HepG2 (cell line): ENCODE measurements at regions not wholly inside any gene's neighbourhood (a gene's known extent, or its start where the extent isn't known, plus 50 kb on each side); places are given as distances from the start of the nearest gene placed in this dataset.

Source experiments
- ATF7 ChIP-seq, 2 experiments: fragments of 450-650 bp in 1 of 2; sonication (generic) in 1 of 2; formaldehyde crosslinking in 1 of 2; IDR thresholded peaks; 2 replicates each; pipeline versions ENCODE4 v1.4.0 to v1.6.1; 2016 to 2020; ENCODE audit warnings: antibody characterized with exemption in 1 of 2, mild to moderate bottlenecking in 1 of 2, missing genetic modification reagents in 1 of 2
- NBN ChIP-seq: fragments of 450-650 bp; conservative IDR thresholded peaks from 2 replicates; pipeline ENCODE4 v1.6.1; 2017
- POLR2A ChIP-seq, 2 experiments: IDR thresholded peaks; 2 replicates each; pipeline ENCODE4 v1.6.1; 2011; ENCODE audit warnings: low read depth in 2 of 2, low read length in 2 of 2, mild to moderate bottlenecking in 1 of 2, moderate library complexity in 1 of 2; ENCODE audit not compliant: insufficient read depth in 1 of 2
- RXRA ChIP-seq: sonication (generic); formaldehyde crosslinking; IDR thresholded peaks from 2 replicates; pipeline ENCODE4 v1.5.1; 2020; ENCODE audit warnings: missing genetic modification reagents
- TF ChIP-seq, protein P1 (sequence below): sonication (generic); formaldehyde crosslinking; IDR thresholded peaks from 2 replicates; pipeline ENCODE4 v1.8.0; 2022; ENCODE audit warnings: missing genetic modification reagents, low read depth, mild to moderate bottlenecking, borderline replicate concordance
- TF ChIP-seq, protein P2 (sequence below): sonication (generic); formaldehyde crosslinking; IDR thresholded peaks from 2 replicates; pipeline ENCODE4 v1.5.0; 2020; ENCODE audit warnings: mild to moderate bottlenecking, missing genetic modification reagents, moderate library complexity

DNA sequence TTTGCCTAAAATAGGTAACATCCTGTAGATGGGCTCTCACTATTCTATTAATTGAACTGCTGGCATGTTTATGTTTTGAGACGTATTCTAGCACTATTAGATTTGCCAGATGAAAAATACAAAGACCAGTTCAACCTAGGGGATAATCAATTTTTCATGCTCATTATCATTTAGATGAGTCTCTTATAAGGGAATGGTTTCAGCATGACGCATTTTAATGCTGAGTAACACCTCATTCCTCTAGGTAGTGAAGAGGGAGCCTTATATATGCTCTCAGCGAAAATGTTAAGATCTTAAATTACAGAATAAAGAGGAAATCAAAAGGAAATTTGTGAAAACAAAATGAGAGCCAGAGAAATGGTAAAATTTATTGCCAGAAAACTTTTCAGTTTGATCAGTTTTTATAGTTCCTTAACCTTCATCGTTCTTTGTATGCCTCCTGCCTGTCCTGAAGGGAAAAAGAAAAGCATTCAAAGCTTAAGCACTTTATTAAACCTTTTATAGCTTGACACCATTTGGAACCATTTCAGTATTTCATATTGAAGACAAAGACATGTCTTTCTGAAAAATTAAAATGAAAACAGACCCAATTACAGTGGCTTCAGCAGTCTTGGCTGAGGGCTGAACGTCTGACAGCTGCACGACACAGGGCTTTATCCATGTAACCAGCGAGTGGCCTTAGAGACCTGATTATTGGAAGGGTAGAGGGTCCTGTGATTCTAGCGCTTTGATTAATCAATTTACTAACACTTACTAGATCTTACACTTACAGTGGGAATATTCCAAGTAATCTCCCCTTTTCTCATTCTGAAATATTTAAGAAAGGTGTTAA lies 112.8 kb downstream of the ADCYAP1 start:
- no peak for TF ChIP-seq ATF7 (IDR thresholded peaks at IDR 0.05)
- TF ChIP-seq ATF7 (CRISPR knock-in tag; IDR thresholded peaks at IDR 0.05), result no peak
- no peak for TF ChIP-seq RXRA (CRISPR knock-in tag)
- no peak for TF ChIP-seq NBN
- TF ChIP-seq, protein P1, sequence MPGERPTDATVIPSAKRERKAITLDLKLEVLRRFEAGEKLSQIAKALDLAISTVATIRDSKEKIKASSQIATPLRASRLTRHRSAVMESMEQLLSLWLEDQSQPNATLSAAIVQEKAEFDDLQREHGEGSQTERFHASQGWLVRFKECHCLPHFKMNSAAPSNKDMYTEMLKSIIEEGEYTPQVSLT (CRISPR knock-in tag), result no peak
- TF ChIP-seq POLR2A (IDR thresholded peaks at IDR 0.05; ENCODE audit: insufficient read depth in 1 of 2, low read depth in 2 of 2, low read length in 2 of 2), result no peak
- TF ChIP-seq, protein P2, sequence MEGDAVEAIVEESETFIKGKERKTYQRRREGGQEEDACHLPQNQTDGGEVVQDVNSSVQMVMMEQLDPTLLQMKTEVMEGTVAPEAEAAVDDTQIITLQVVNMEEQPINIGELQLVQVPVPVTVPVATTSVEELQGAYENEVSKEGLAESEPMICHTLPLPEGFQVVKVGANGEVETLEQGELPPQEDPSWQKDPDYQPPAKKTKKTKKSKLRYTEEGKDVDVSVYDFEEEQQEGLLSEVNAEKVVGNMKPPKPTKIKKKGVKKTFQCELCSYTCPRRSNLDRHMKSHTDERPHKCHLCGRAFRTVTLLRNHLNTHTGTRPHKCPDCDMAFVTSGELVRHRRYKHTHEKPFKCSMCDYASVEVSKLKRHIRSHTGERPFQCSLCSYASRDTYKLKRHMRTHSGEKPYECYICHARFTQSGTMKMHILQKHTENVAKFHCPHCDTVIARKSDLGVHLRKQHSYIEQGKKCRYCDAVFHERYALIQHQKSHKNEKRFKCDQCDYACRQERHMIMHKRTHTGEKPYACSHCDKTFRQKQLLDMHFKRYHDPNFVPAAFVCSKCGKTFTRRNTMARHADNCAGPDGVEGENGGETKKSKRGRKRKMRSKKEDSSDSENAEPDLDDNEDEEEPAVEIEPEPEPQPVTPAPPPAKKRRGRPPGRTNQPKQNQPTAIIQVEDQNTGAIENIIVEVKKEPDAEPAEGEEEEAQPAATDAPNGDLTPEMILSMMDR (CRISPR knock-in tag), result no peak
